Hepatocyte (in vitro differentiated cells): ENCODE measurements at regions not wholly inside any gene's neighbourhood (a gene's known extent, or its start where the extent isn't known, plus 50 kb on each side); places are given as distances from the start of the nearest gene placed in this dataset.

ENCODE experiments used
- EZH2 ChIP-seq: fragments of 200-600 bp; sonication (generic); IDR thresholded peaks from 2 replicates; pipeline ENCODE4 v1.6.1; 2016; ENCODE audit warnings: antibody characterized with exemption, mild to moderate bottlenecking, borderline replicate concordance
- EZH2phosphoT487 ChIP-seq: fragments of 200-600 bp; sonication (generic); IDR thresholded peaks from one replicate; pipeline ENCODE4 v1.6.1; 2018; ENCODE audit warnings: antibody characterized with exemption, mild to moderate bottlenecking, low read depth, moderate library complexity; ENCODE audit not compliant: unreplicated experiment, severe bottlenecking
- TF ChIP-seq, protein P1 (sequence below): fragments of 200-600 bp; sonication (generic); IDR thresholded peaks from 2 replicates; pipeline ENCODE4 v1.5.1; 2016; ENCODE audit warnings: antibody characterized with exemption, mild to moderate bottlenecking; ENCODE audit not compliant: poor library complexity

GRCh38 chr11:29750392-29750791, 266.4 kb downstream of the KCNA4 start:
- TF ChIP-seq, protein P1, sequence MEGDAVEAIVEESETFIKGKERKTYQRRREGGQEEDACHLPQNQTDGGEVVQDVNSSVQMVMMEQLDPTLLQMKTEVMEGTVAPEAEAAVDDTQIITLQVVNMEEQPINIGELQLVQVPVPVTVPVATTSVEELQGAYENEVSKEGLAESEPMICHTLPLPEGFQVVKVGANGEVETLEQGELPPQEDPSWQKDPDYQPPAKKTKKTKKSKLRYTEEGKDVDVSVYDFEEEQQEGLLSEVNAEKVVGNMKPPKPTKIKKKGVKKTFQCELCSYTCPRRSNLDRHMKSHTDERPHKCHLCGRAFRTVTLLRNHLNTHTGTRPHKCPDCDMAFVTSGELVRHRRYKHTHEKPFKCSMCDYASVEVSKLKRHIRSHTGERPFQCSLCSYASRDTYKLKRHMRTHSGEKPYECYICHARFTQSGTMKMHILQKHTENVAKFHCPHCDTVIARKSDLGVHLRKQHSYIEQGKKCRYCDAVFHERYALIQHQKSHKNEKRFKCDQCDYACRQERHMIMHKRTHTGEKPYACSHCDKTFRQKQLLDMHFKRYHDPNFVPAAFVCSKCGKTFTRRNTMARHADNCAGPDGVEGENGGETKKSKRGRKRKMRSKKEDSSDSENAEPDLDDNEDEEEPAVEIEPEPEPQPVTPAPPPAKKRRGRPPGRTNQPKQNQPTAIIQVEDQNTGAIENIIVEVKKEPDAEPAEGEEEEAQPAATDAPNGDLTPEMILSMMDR = no peak
- TF ChIP-seq EZH2 (no peak), EZH2phosphoT487 (no peak)
